SK-N-SH (cell line): ENCODE measurements at regions not wholly inside any gene's neighbourhood (a gene's known extent, or its start where the extent isn't known, plus 50 kb on each side); places are given as distances from the start of the nearest gene placed in this dataset.

ENCODE experiments used
- CTCF ChIA-PET: fragments of 300-600, 350-600 bp; formaldehyde crosslinking; extraction: SDS; loops from one replicate; lab custom pipeline; 2021; lab: Yijun Ruan, JAX
- POLR2A ChIA-PET: fragments of 350-600 bp; sonication (Branson Sonifier 250); formaldehyde crosslinking; extraction: SDS; loops from one replicate; lab custom pipeline; 2020; ENCODE audit warnings: antibody characterized with exemption, inconsistent platforms; lab: Yijun Ruan, JAX
- DNase-seq: peaks from one replicate; pipeline ENCODE4 v3.0.0; 2012
- H2AFZ ChIP-seq: fragments of 200-600 bp; sonication (generic); 2 replicates; pipeline ENCODE4 v1.8.1; 2016; ENCODE audit warnings: antibody characterized with exemption, mild to moderate bottlenecking, low read depth
- H3F3A ChIP-seq: fragments of 200-600 bp; sonication (generic); replicated peaks from 2 replicates; pipeline ENCODE3; 2016; ENCODE audit warnings: antibody characterized with exemption, mild to moderate bottlenecking; ENCODE audit not compliant: insufficient read depth
- H3K27ac ChIP-seq, 2 experiments: fragments of 200-500 bp in 1 of 2; fragments of 200-600 bp in 1 of 2; sonication (Bioruptor generic) in 1 of 2; sonication (generic), shearing (Covaris generic) in 1 of 2; 2 replicates each; pipeline versions ENCODE4 v1.5.1 to v1.6.1; 2014 to 2016; ENCODE audit warnings: low read depth in 2 of 2, inconsistent platforms in 1 of 2, low read length in 1 of 2, mild to moderate bottlenecking in 1 of 2, mixed read lengths in 1 of 2
- H3K27me3 ChIP-seq: fragments of 200-600 bp; sonication (generic), shearing (Covaris generic); 2 replicates; pipeline ENCODE4 v1.6.1; 2016; ENCODE audit warnings: mixed run types; ENCODE audit not compliant: insufficient read depth
- H3K36me3 ChIP-seq, 2 experiments: fragments of 200-500 bp in 1 of 2; fragments of 200-600 bp in 1 of 2; sonication (Bioruptor generic) in 1 of 2; sonication (generic) in 1 of 2; replicated peaks in 1 of 2; 2 replicates each; pipeline versions ENCODE3 to v1.5.1; 2014 to 2016; ENCODE audit warnings: low read length in 1 of 2, mild to moderate bottlenecking in 1 of 2; ENCODE audit not compliant: insufficient read depth in 2 of 2, control insufficient read depth in 1 of 2
- H3K4me1 ChIP-seq, 2 experiments: fragments of 200-500 bp in 1 of 2; fragments of 200-600 bp in 1 of 2; sonication (Bioruptor generic) in 1 of 2; sonication (generic), shearing (Covaris generic) in 1 of 2; 2 replicates each; pipeline versions ENCODE4 v1.5.1 to v1.6.1; 2014 to 2016; ENCODE audit warnings: low read depth in 1 of 2, low read length in 1 of 2, mixed run types in 1 of 2; ENCODE audit not compliant: insufficient read depth in 2 of 2, control insufficient read depth in 1 of 2
- H3K4me2 ChIP-seq: fragments of 200-600 bp; sonication (generic), shearing (Covaris generic); 2 replicates; pipeline ENCODE4 v1.6.1; 2017; ENCODE audit warnings: mixed run types
- H3K4me3 ChIP-seq, 2 experiments: fragments of 200-500 bp in 1 of 2; fragments of 200-600 bp in 1 of 2; sonication (Bioruptor generic) in 1 of 2; sonication (generic), shearing (Covaris generic) in 1 of 2; 2 replicates each; pipeline versions ENCODE4 v1.5.1 to v1.8.1; 2014 to 2016; ENCODE audit warnings: low read depth in 2 of 2, inconsistent platforms in 1 of 2, low read length in 1 of 2, mild to moderate bottlenecking in 1 of 2, mixed read lengths in 1 of 2, moderate library complexity in 1 of 2
- H3K79me2 ChIP-seq: fragments of 200-600 bp; sonication (generic); 2 replicates; pipeline ENCODE4 v1.8.1; 2017; ENCODE audit warnings: mild to moderate bottlenecking; ENCODE audit not compliant: insufficient read depth
- H3K9ac ChIP-seq: fragments of 200-600 bp; sonication (generic); 2 replicates; pipeline ENCODE4 v1.6.1; 2017; ENCODE audit warnings: mixed run types
- H3K9me2 ChIP-seq: fragments of 200-600 bp; sonication (generic); 2 replicates; pipeline ENCODE4 v1.6.1; 2017; ENCODE audit warnings: mixed run types
- H3K9me3 ChIP-seq: fragments of 200-600 bp; sonication (generic); 2 replicates; pipeline ENCODE4 v1.6.1; 2017; ENCODE audit warnings: mixed run types, mild to moderate bottlenecking, moderate library complexity
- H4K20me1 ChIP-seq: fragments of 200-600 bp; sonication (generic); 2 replicates; pipeline ENCODE4 v1.6.1; 2017; ENCODE audit warnings: mild to moderate bottlenecking, mixed run types; ENCODE audit not compliant: insufficient read depth
- EP300 ChIP-seq, 2 experiments: IDR thresholded peaks; 2 replicates each; pipeline versions ENCODE4 v1.4.0 to v1.6.1; 2012; ENCODE audit warnings: borderline replicate concordance in 1 of 2, low read depth in 1 of 2, low read length in 1 of 2
- FOXJ3 ChIP-seq: sonication (generic); formaldehyde crosslinking; IDR thresholded peaks from 2 replicates; pipeline ENCODE4 v1.5.1; 2020; ENCODE audit warnings: mild to moderate bottlenecking, missing genetic modification reagents
- FOXM1 ChIP-seq: IDR thresholded peaks from 2 replicates; pipeline ENCODE4 v1.4.0; 2012; ENCODE audit warnings: low read depth, mild to moderate bottlenecking
- GATA2 ChIP-seq: sonication (generic); formaldehyde crosslinking; IDR thresholded peaks from 2 replicates; pipeline ENCODE4 v1.5.0; 2020; ENCODE audit warnings: mild to moderate bottlenecking, missing genetic modification reagents
- JUND ChIP-seq: IDR thresholded peaks from 2 replicates; pipeline ENCODE4 v1.4.0; 2012
- NFIC ChIP-seq: IDR thresholded peaks from 2 replicates; pipeline ENCODE4 v1.4.0; 2012; ENCODE audit warnings: borderline replicate concordance
- RCOR1 ChIP-seq: fragments of 150-350 bp; IDR thresholded peaks from 2 replicates; pipeline ENCODE4 v1.6.1; 2017; ENCODE audit warnings: antibody characterized with exemption, low read length
- RXRA ChIP-seq: IDR thresholded peaks from 2 replicates; pipeline ENCODE4 v1.4.0; 2012; ENCODE audit warnings: low read depth, mild to moderate bottlenecking, borderline replicate concordance
- SIN3A ChIP-seq: IDR thresholded peaks from 2 replicates; pipeline ENCODE4 v1.6.1; 2012; ENCODE audit warnings: low read depth, mild to moderate bottlenecking, low read length, moderate library complexity, borderline replicate concordance
- YY1 ChIP-seq: IDR thresholded peaks from 2 replicates; pipeline ENCODE4 v1.4.0; 2012; ENCODE audit warnings: low read depth, mild to moderate bottlenecking
- WGBS: methylation state at CpG from one replicate; pipeline ENCODE4 v1.1.6; 2017; ENCODE audit warnings: low lambda C conversion rate; 5-methylcytosine and 5-hydroxymethylcytosine counted together
- TF ChIP-seq, protein P1 (sequence below): IDR thresholded peaks from 2 replicates; pipeline ENCODE4 v1.4.0; 2012; ENCODE audit warnings: low read depth, borderline replicate concordance

DNA sequence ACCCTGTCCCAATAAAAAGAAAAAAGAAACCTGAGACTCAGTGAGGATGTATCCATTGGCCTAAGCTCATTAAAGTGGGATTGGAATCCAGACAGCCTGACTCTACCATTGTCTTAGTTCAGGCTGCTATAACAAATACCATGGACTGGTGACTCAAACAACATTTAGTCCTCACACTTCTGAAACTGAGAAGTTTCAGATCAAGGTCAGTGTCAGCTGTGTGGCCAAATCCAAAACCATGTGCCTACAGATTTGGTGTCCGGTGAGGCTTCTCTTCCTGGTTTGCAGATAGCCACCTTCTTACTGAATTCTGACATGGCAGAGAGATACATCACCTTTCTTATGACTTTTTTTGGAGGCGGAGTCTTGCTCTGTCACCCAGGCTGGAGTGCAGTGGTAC is 53.3 kb upstream of the KDM8 start:
- Histone ChIP-seq H3K9me2 (no peaks in the 10 kb centered on the region), H3K79me2 (no peaks in the 10 kb centered on the region), H3K27me3 (no peaks in the 10 kb centered on the region), H3F3A (no peaks in the 10 kb centered on the region), H3K9ac (no peak overlapping the region), H3K9me3 (no peaks in the 10 kb centered on the region), H3K4me2 (no peak overlapping the region), H4K20me1 (no peaks in the 10 kb centered on the region), H3K27ac (no peak overlapping the region), H2AFZ (no peak overlapping the region), H3K4me1 (peaks cover 0 to 30% of the 10 kb centered on the region in 2 experiments; a peak in 1 of 4 replicates), H3K4me3 (no peak overlapping the region), H3K36me3 (no peaks in the 10 kb centered on the region)
- WGBS: 53% methylated on average over 2 of the region's 2 CpGs
- no peak for DNase-seq
- no peak for TF ChIP-seq NFIC
- TF ChIP-seq SIN3A: no peak
- TF ChIP-seq, protein P1, sequence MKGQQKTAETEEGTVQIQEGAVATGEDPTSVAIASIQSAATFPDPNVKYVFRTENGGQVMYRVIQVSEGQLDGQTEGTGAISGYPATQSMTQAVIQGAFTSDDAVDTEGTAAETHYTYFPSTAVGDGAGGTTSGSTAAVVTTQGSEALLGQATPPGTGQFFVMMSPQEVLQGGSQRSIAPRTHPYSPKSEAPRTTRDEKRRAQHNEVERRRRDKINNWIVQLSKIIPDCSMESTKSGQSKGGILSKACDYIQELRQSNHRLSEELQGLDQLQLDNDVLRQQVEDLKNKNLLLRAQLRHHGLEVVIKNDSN: no peak
- no peak for TF ChIP-seq JUND
- ChIA-PET CTCF (no interaction called here), POLR2A (no interaction called here)

DNA sequence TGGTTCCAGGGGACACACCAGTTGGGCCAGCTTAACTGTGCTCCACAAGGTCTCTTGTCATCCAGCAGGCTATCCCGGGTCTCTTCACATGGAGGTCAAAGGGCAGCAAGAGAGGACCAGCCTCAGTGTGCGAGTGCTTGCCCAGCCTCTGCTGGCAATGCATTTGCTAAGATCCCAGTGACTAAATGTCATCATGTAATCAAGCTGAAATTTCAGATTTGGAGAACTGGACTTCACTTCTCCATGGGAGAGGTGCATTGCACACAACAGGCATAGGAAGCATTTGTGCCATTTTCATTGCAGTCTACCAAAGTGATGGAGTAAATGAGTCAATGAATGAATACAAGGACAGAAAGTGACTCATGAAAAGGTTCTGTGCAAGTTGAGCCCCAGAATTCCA is 51.2 kb upstream of the KDM8 start:
- H3K4me3 ChIP-seq: no peak overlapping the region
- H3K27ac ChIP-seq: peak overlapping the region in 1 of 2 experiments; percentile 84; a peak in 2 of 4 replicates
- DNase-seq: no peak
- H4K20me1 ChIP-seq: no peaks in the 10 kb centered on the region
- H3K27me3 ChIP-seq: no peaks in the 10 kb centered on the region
- WGBS: 51% methylated on average over 2 of the region's 2 CpGs
- peaks cover 0 to 32% of the 10 kb centered on the region in 2 experiments; a peak in 1 of 4 replicates for H3K4me1 ChIP-seq
- no peaks in the 10 kb centered on the region for H3F3A ChIP-seq
- H2AFZ ChIP-seq: no peak overlapping the region
- no peak overlapping the region for H3K4me2 ChIP-seq
- ChIA-PET POLR2A (interaction anchor here (1.6 kb wide), 1 partner anchor 52 kb away, joined by 5 read pairs; the partner anchor contains the start of gene KDM8), CTCF (interaction anchor here (1.1 to 6.9 kb wide), 7 partner anchors 13 to 223 kb away, joined by 3 to 68 read pairs (median 7); no protein-coding TSS in a partner anchor)
- H3K9me2 ChIP-seq: no peaks in the 10 kb centered on the region
- no peaks in the 10 kb centered on the region for H3K36me3 ChIP-seq
- H3K9me3 ChIP-seq: no peaks in the 10 kb centered on the region
- TF ChIP-seq RXRA (no peak), GATA2 (CRISPR knock-in tag) (no peak), FOXJ3 (no peak), YY1 (no peak)
- H3K79me2 ChIP-seq: no peaks in the 10 kb centered on the region
- H3K9ac ChIP-seq: no peak overlapping the region

DNA sequence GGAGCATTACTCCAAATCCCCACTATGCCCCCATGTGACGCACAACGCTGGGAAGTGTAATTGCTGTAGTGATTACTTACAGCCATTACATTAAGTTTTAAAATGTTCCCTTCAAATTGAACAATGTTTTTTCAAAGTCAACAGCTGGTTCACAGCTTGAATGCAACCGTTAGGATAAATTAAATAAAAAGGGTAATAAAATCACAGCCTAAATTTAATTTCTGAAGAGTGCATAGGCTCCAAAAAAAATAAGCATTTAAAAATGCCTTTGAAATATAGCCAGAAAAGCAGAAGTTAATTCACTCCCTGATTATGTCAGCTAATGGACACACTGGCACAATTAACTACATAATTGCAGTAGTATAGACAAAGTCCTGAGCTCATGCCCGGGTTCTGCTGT is 50.5 kb upstream of the KDM8 start:
- no peaks in the 10 kb centered on the region for H3K27me3 ChIP-seq
- peaks cover 0 to 32% of the 10 kb centered on the region in 2 experiments; a peak in 1 of 4 replicates for H3K4me1 ChIP-seq
- H3K79me2 ChIP-seq: no peaks in the 10 kb centered on the region
- WGBS: 35% methylated on average over 4 of the region's 4 CpGs
- H3K9me2 ChIP-seq: no peaks in the 10 kb centered on the region
- peak overlapping the region in 1 of 2 experiments; percentile 84; a peak in 2 of 4 replicates for H3K27ac ChIP-seq
- H3K4me2 ChIP-seq: no peak overlapping the region
- H3K36me3 ChIP-seq: no peaks in the 10 kb centered on the region
- H3K9ac ChIP-seq: no peak overlapping the region
- DNase-seq: no peak
- ChIA-PET CTCF (interaction anchor here (1.1 to 6.9 kb wide), 12 partner anchors 7 to 223 kb away, joined by 3 to 68 read pairs (median 6); no protein-coding TSS in a partner anchor), POLR2A (interaction anchor here (1.6 kb wide), 1 partner anchor 51 kb away, joined by 5 read pairs; the partner anchor contains the start of gene KDM8)
- H3K4me3 ChIP-seq: no peak overlapping the region
- H3F3A ChIP-seq: no peaks in the 10 kb centered on the region
- H4K20me1 ChIP-seq: no peaks in the 10 kb centered on the region
- TF ChIP-seq RCOR1 (peak; percentile 9; the same call in 1 of the 2 replicates), FOXM1 (no peak), EP300 (IDR thresholded peaks at IDR 0.05; ENCODE audit: borderline replicate concordance in 1 of 2, low read depth in 1 of 2, low read length in 1 of 2) (peak in 1 of 2 experiments; percentile 58; a peak in 1 of 4 replicates)
- H3K9me3 ChIP-seq: no peaks in the 10 kb centered on the region
- no peak overlapping the region for H2AFZ ChIP-seq
